Prostate gland (tissue), 2 donors: ENCODE measurements at regions not wholly inside any gene's neighbourhood (a gene's known extent, or its start where the extent isn't known, plus 50 kb on each side); places are given as distances from the start of the nearest gene placed in this dataset.

Experiments
- CTCF ChIP-seq, 4 experiments: fragments of 200-600 bp in 2 of 4; fragments of 450-650 bp in 2 of 4; sonication (generic) in 2 of 4; IDR thresholded peaks; 1 replicate in 3 of 4; 2 replicates in 1 of 4; pipeline ENCODE4 v1.5.1; 2016 to 2019; ENCODE audit warnings: antibody characterized with exemption in 4 of 4, mild to moderate bottlenecking in 2 of 4, moderate library complexity in 2 of 4
- POLR2A ChIP-seq: fragments of 450-650 bp; IDR thresholded peaks from one replicate; pipeline ENCODE4 v1.6.1; 2016; ENCODE audit warnings: antibody characterized with exemption, mild to moderate bottlenecking
- POLR2AphosphoS5 ChIP-seq: sonication (generic); formaldehyde crosslinking; IDR thresholded peaks from one replicate; pipeline ENCODE4 v1.6.1; 2017; ENCODE audit warnings: antibody characterized with exemption

DNA sequence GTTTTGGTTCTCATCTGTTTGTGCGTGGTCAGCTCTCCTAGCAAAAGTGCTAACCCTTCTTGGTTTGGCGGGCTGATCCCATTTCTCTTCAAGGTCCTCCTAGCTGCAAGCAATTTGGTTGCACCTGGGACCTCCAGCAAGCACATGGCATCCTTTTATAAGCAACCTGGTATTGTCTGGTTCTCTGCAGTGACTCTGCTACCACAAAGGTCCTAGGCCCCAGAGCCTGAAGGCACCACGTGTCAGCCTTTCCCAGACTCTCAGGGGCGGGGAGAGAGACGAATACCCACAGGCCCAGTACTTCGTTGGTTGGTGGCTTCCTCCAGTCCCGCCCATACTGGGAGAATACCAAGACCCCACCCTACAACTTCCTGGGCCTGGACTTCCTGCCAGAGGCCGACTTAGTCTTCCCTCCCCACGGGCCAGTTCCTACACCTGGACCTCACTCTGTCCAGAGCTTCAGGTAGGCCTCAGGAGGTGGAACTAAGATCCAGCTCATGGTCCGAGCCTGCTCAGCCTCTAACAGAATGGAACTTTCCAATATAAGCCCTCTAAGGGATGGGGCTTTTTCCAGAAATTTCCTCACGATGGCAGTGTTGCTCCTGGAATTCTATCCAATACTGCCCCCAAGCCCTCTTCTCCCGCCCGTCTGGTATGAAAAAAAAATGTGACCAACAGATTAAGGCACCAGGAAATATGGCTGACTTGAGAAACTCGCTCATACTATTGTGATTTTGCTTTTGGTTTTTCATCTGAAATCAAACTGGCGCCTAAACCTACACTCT is 192.5 kb upstream of the STK26 start:
- TF ChIP-seq CTCF (IDR thresholded peaks at IDR 0.05): no peak
- no peak for TF ChIP-seq POLR2AphosphoS5
- TF ChIP-seq POLR2A: no peak
